ENCODE measurements at regions not wholly inside any gene's neighbourhood (a gene's known extent, or its start where the extent isn't known, plus 50 kb on each side); places are given as distances from the start of the nearest gene placed in this dataset.
"Not testable (repeated sequence)": the region's sequence is repeated elsewhere in the genome, so short reads cannot be mapped to it uniquely, and the experiment has no call there.

GRCh38 chr12:89826468-89826867, 117.8 kb upstream of the ATP2B1 start:
- Histone ChIP-seq H3K9me3 (no peaks in the 10 kb centered on the region), H3K27ac (no peak overlapping the region), H3K4me3 (no peak overlapping the region), H3K36me3 (no peaks in the 10 kb centered on the region), H3K27me3 (no peaks in the 10 kb centered on the region), H3K4me1 (no peaks in the 10 kb centered on the region)
- TF ChIP-seq POLR2A (IDR thresholded peaks at IDR 0.05), result no peak
- DNase-seq (ENCODE audit: low spot score in 2 of 2), result no peak
- intact Hi-C loops (cut with DNase I; ENCODE audit: low total_unique reads), result no loop called here

- no peak for TF ChIP-seq CTCF (IDR thresholded peaks at IDR 0.05)
- no peak for TF ChIP-seq POLR2A (IDR thresholded peaks at IDR 0.05)
- no peak for TF ChIP-seq POLR2AphosphoS5 (IDR thresholded peaks at IDR 0.05)
- intact Hi-C loops (cut with DNase I; ENCODE audit: low total_unique reads), result no loop called here
- Histone ChIP-seq H3K27me3 (no peaks in the 10 kb centered on the region), H3K4me1 (no peaks in the 10 kb centered on the region), H3K36me3 (no peaks in the 10 kb centered on the region), H3K4me3 (no peak overlapping the region), H3K27ac (no peak overlapping the region), H3K9me3 (no peaks in the 10 kb centered on the region)
- no peak for DNase-seq (ENCODE audit: low spot score in 2 of 2)
These were observed 117.2 kb upstream of the ATP2B1 start for GRCh38 chr12:89825591-89826449.

GRCh38 chr12:89824822-89825221, 116.2 kb upstream of the ATP2B1 start:
- intact Hi-C loops (cut with DNase I; ENCODE audit: low total_unique reads), result no loop called here
- Histone ChIP-seq H3K4me3 (no peak overlapping the region), H3K36me3 (no peaks in the 10 kb centered on the region), H3K4me1 (no peaks in the 10 kb centered on the region), H3K27me3 (no peaks in the 10 kb centered on the region), H3K27ac (no peak overlapping the region), H3K9me3 (no peaks in the 10 kb centered on the region)
- no peak for TF ChIP-seq POLR2AphosphoS5 (IDR thresholded peaks at IDR 0.05)
- no peak for TF ChIP-seq POLR2A (IDR thresholded peaks at IDR 0.05)
- no peak for TF ChIP-seq CTCF (IDR thresholded peaks at IDR 0.05)
- no peak for DNase-seq (ENCODE audit: low spot score in 2 of 2)

GRCh38 chr12:89822992-89823391, 114.4 kb upstream of the ATP2B1 start:
- H3K4me1 ChIP-seq; intact Hi-C loops (cut with DNase I; ENCODE audit: low total_unique reads); H3K9me3 ChIP-seq; DNase-seq (ENCODE audit: low spot score in 2 of 2); H3K4me3 ChIP-seq; H3K27ac ChIP-seq; H3K36me3 ChIP-seq; H3K27me3 ChIP-seq: not testable (repeated sequence)

GRCh38 chr12:89821896-89822295, 113.3 kb upstream of the ATP2B1 start:
- H3K27ac ChIP-seq, result no peak overlapping the region
- no peaks in the 10 kb centered on the region for H3K4me1 ChIP-seq
- H3K27me3 ChIP-seq, result no peaks in the 10 kb centered on the region
- H3K4me3 ChIP-seq, result no peak overlapping the region
- no peaks in the 10 kb centered on the region for H3K9me3 ChIP-seq
- no peak for DNase-seq (ENCODE audit: low spot score in 2 of 2)
- H3K36me3 ChIP-seq, result no peaks in the 10 kb centered on the region
- intact Hi-C loops (cut with DNase I; ENCODE audit: low total_unique reads), result no loop called here
- TF ChIP-seq CTCF (IDR thresholded peaks at IDR 0.05) (no peak), POLR2AphosphoS5 (IDR thresholded peaks at IDR 0.05) (no peak), POLR2A (IDR thresholded peaks at IDR 0.05) (no peak)

GRCh38 chr12:89817501-89818226, 109.0 kb upstream of the ATP2B1 start:
- TF ChIP-seq POLR2AphosphoS5 (IDR thresholded peaks at IDR 0.05), result no peak
- no peak for TF ChIP-seq CTCF (IDR thresholded peaks at IDR 0.05)
- no peak for TF ChIP-seq POLR2A (IDR thresholded peaks at IDR 0.05)
- Histone ChIP-seq H3K27me3 (no peaks in the 10 kb centered on the region), H3K4me3 (no peak overlapping the region), H3K27ac (no peak overlapping the region), H3K9me3 (no peaks in the 10 kb centered on the region), H3K4me1 (no peaks in the 10 kb centered on the region), H3K36me3 (no peaks in the 10 kb centered on the region)
- intact Hi-C loops (cut with DNase I; ENCODE audit: low total_unique reads), result no loop called here
- no peak for DNase-seq (ENCODE audit: low spot score in 2 of 2)
